IMR-90 (cell line): ENCODE measurements at regions not wholly inside any gene's neighbourhood (a gene's known extent, or its start where the extent isn't known, plus 50 kb on each side); places are given as distances from the start of the nearest gene placed in this dataset.

ENCODE experiments used
- CEBPB ChIP-seq: IDR thresholded peaks from 2 replicates; pipeline ENCODE4 v1.6.1; 2012; ENCODE audit warnings: low read depth, low read length, improper control_type of control experiment
- CHD1 ChIP-seq: IDR thresholded peaks from 2 replicates; pipeline ENCODE4 v1.6.1; 2012; ENCODE audit warnings: low read depth, low read length, improper control_type of control experiment
- CTCF ChIP-seq: conservative IDR thresholded peaks from 2 replicates; pipeline ENCODE4 v1.5.1; 2012; ENCODE audit warnings: mild to moderate bottlenecking, low read depth, low read length, improper control_type of control experiment
- ELK1 ChIP-seq: fragments of 150-350 bp; IDR thresholded peaks from 2 replicates; pipeline ENCODE4 v1.6.1; 2016; ENCODE audit warnings: low read depth, mild to moderate bottlenecking, low read length, moderate library complexity, borderline replicate concordance
- MAFK ChIP-seq: IDR thresholded peaks from 2 replicates; pipeline ENCODE4 v1.6.1; 2012; ENCODE audit warnings: low read depth, low read length, improper control_type of control experiment
- MAZ ChIP-seq: IDR thresholded peaks from 2 replicates; pipeline ENCODE4 v1.6.1; 2012; ENCODE audit warnings: low read depth, mild to moderate bottlenecking, low read length, improper control_type of control experiment, moderate library complexity, borderline replicate concordance
- NFE2L2 ChIP-seq: fragments of 150-350 bp; IDR thresholded peaks from 2 replicates; pipeline ENCODE4 v1.6.1; 2016; ENCODE audit warnings: low read depth, mild to moderate bottlenecking, low read length
- POLR2A ChIP-seq: IDR thresholded peaks from 2 replicates; pipeline ENCODE4 v1.6.1; 2012; ENCODE audit warnings: mild to moderate bottlenecking, low read depth, low read length
- RAD21 ChIP-seq: IDR thresholded peaks from 2 replicates; pipeline ENCODE4 v1.6.1; 2012; ENCODE audit warnings: low read length, improper control_type of control experiment
- RCOR1 ChIP-seq: IDR thresholded peaks from 2 replicates; pipeline ENCODE4 v1.6.1; 2012; ENCODE audit warnings: mild to moderate bottlenecking, low read length, improper control_type of control experiment; ENCODE audit not compliant: insufficient replicate concordance
- RFX5 ChIP-seq: IDR thresholded peaks from 2 replicates; pipeline ENCODE4 v1.8.0; 2012; ENCODE audit warnings: low read depth, mild to moderate bottlenecking, low read length, moderate library complexity
- USF2 ChIP-seq: fragments of 150-350 bp; IDR thresholded peaks from 2 replicates; pipeline ENCODE4 v1.6.1; 2017; ENCODE audit warnings: mild to moderate bottlenecking, antibody characterized with exemption, low read length, low read depth

GRCh38 chr18:37779220-37779619 is 213.6 kb upstream of the CELF4 start:
- TF ChIP-seq CTCF (no peak), POLR2A (no peak), CEBPB (no peak), MAZ (no peak), RFX5 (no peak), RAD21 (no peak), NFE2L2 (no peak), ELK1 (no peak), CHD1 (no peak), RCOR1 (no peak), USF2 (no peak), MAFK (no peak)
